Colonic mucosa (tissue), 4 donors: ENCODE measurements at regions not wholly inside any gene's neighbourhood (a gene's known extent, or its start where the extent isn't known, plus 50 kb on each side); places are given as distances from the start of the nearest gene placed in this dataset.

Experiments
- DNase-seq: peaks from one replicate; pipeline ENCODE4 v3.0.0-alpha.2; 2020
- H3K27ac ChIP-seq: fragments of 200-600 bp; one replicate; pipeline ENCODE4 v1.8.0; 2021
- H3K27me3 ChIP-seq: fragments of 200-600 bp; one replicate; pipeline ENCODE4 v1.8.0; 2021
- H3K36me3 ChIP-seq: fragments of 200-600 bp; one replicate; pipeline ENCODE4 v1.8.0; 2021
- H3K4me1 ChIP-seq: fragments of 200-600 bp; one replicate; pipeline ENCODE4 v1.8.0; 2021; ENCODE audit warnings: mild to moderate bottlenecking
- H3K4me3 ChIP-seq: fragments of 200-600 bp; one replicate; pipeline ENCODE4 v1.8.0; 2021
- H3K9ac ChIP-seq, 2 donors: one replicate each; pipeline ENCODE4 v1.7.0; 2013; ENCODE audit warnings: control low read depth in 2 of 2, low read depth in 2 of 2, low read length in 2 of 2
- H3K9me3 ChIP-seq: fragments of 200-600 bp; one replicate; pipeline ENCODE4 v1.8.0; 2021
- intact Hi-C: fragments of 100-400 bp; cut with DNase I; formaldehyde crosslinking; loops from one replicate; pipeline ENCODE4 v1.14.1; 2022
- TF ChIP-seq, protein P1 (sequence below): fragments of 200-600 bp; IDR thresholded peaks from one replicate; pipeline ENCODE4 v1.8.0; 2022; ENCODE audit warnings: antibody characterized with exemption, mild to moderate bottlenecking
- donor health status: healthy.
- donor health status: DM: no; HTN: no; CAD: no.
- donor health status: DM: no; HTN: no; CAD: no.

DNA sequence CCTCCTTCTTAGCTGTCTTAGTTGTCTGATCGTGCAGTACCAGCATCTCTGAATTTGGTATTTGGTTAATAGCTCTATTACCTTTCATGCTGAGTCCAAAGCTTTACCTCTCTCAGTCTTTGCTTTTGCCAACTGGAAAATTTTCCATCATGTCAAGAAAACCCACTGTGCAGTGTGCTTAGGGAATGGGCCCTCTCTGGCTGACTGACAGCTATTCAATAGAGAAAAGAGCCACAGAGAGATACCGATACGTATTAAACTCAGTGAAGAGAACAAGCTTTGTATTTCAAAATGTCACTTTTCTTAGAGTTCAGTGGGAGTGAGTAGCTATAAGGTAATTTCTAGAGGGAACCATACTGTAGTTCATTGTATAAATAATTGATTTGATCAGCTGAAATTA is 1507.1 kb downstream of the C4orf33 start:
- Histone ChIP-seq H3K27me3 (no peaks in the 10 kb centered on the region), H3K4me3 (no peak overlapping the region), H3K9ac (no peak overlapping the region), H3K9me3 (no peaks in the 10 kb centered on the region), H3K27ac (no peak overlapping the region), H3K36me3 (no peaks in the 10 kb centered on the region), H3K4me1 (no peaks in the 10 kb centered on the region)
- TF ChIP-seq, protein P1, sequence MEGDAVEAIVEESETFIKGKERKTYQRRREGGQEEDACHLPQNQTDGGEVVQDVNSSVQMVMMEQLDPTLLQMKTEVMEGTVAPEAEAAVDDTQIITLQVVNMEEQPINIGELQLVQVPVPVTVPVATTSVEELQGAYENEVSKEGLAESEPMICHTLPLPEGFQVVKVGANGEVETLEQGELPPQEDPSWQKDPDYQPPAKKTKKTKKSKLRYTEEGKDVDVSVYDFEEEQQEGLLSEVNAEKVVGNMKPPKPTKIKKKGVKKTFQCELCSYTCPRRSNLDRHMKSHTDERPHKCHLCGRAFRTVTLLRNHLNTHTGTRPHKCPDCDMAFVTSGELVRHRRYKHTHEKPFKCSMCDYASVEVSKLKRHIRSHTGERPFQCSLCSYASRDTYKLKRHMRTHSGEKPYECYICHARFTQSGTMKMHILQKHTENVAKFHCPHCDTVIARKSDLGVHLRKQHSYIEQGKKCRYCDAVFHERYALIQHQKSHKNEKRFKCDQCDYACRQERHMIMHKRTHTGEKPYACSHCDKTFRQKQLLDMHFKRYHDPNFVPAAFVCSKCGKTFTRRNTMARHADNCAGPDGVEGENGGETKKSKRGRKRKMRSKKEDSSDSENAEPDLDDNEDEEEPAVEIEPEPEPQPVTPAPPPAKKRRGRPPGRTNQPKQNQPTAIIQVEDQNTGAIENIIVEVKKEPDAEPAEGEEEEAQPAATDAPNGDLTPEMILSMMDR: no peak
- DNase-seq: no peak
- intact Hi-C loops: no loop called here

- intact Hi-C loops: no loop called here
- no peak for DNase-seq
- Histone ChIP-seq H3K9me3 (no peaks in the 10 kb centered on the region), H3K36me3 (no peaks in the 10 kb centered on the region), H3K4me1 (no peaks in the 10 kb centered on the region), H3K27ac (no peak overlapping the region), H3K4me3 (no peak overlapping the region), H3K9ac (no peak overlapping the region), H3K27me3 (no peaks in the 10 kb centered on the region)
- TF ChIP-seq, protein P1: no peak
Observed at GRCh38 chr4:130608121-130608520, 1512.2 kb downstream of the C4orf33 start.

DNA sequence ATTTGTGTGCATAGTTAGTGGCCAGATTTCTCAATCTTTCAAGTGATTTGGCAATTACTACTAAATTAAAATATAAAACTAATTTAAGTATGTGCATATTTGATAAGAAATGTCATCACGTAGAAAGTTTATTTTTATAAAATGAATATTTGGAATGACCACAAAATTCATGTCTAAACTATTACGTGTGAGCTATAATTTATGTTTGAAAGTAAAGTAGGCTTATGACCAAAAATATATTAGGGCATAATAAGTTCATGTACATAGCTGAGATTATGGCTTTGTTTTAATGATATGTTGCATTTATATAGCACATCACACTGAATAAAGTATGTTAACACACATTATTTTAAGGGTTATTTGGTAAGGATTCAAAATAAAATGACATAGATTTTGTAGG is 1532.6 kb downstream of the C4orf33 start:
- DNase-seq: no peak
- TF ChIP-seq, protein P1: no peak
- Histone ChIP-seq H3K4me1 (no peaks in the 10 kb centered on the region), H3K4me3 (no peak overlapping the region), H3K36me3 (no peaks in the 10 kb centered on the region), H3K9me3 (no peaks in the 10 kb centered on the region), H3K27me3 (no peaks in the 10 kb centered on the region), H3K27ac (no peak overlapping the region), H3K9ac (no peak overlapping the region)
- intact Hi-C loops: no loop called here

DNA sequence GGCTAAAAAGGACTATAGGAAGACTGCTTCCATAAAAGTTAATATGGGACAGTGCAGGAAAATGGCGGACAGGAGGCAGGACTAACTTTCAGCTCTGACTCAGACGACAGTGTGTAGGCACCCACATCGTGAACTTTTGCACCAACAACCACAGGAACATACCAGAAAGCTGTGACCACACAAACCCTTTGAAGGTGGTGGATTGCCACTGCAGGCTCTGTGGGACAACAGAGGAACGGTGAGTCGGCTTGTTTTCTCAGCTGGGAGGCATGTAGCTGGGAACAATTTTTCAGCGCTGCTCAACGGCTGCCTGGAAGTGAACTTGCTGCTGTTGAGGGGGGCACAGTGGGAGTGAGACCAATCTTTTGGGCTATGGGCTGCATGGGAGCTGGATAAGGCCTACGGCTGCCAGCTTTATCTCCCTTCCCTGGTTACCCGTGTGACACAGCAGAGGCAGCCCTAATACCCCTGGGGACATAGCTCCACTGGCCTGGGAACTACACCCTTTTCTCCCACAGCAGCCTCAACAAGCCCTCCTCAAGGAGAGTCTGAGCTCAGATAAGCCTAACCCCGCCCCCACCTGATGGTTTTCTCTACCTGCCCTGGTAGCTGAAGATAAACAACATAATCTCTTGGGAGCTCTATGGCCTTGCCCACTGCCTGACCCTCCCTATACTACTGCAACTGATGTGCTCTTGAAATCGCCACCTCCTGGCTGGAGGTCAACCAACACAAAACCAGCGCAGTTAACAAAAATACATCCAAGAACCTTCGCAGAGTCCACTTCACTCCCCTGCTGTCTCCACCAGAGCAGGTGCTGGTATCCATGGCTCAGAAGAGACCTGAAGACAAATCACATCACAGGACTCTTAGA is 1537.0 kb downstream of the C4orf33 start:
- no peak for DNase-seq
- Histone ChIP-seq H3K9ac (no peak overlapping the region), H3K9me3 (no peaks in the 10 kb centered on the region), H3K36me3 (no peaks in the 10 kb centered on the region), H3K27ac (no peak overlapping the region), H3K27me3 (no peaks in the 10 kb centered on the region), H3K4me1 (no peaks in the 10 kb centered on the region), H3K4me3 (no peak overlapping the region)
- TF ChIP-seq, protein P1: no peak
- intact Hi-C loops: no loop called here

- no peaks in the 10 kb centered on the region for H3K27me3 ChIP-seq
- H3K27ac ChIP-seq: no peak overlapping the region
- no peaks in the 10 kb centered on the region for H3K4me1 ChIP-seq
- TF ChIP-seq, protein P1: no peak
- H3K9me3 ChIP-seq: no peaks in the 10 kb centered on the region
- intact Hi-C loops: no loop called here
- DNase-seq: no peak
- H3K36me3 ChIP-seq: no peaks in the 10 kb centered on the region
- H3K4me3 ChIP-seq: no peak overlapping the region
- no peak overlapping the region for H3K9ac ChIP-seq
Observed at GRCh38 chr4:130636486-130636885, 1540.5 kb downstream of the C4orf33 start.
